Osteoblast (primary cell): ENCODE measurements at regions not wholly inside any gene's neighbourhood (a gene's known extent, or its start where the extent isn't known, plus 50 kb on each side); places are given as distances from the start of the nearest gene placed in this dataset.

Experiments used
- DNase-seq: peaks from one replicate; pipeline ENCODE4 v3.0.0; 2011; ENCODE audit warnings: low spot score, mixed read lengths; ENCODE audit not compliant: insufficient read length; ENCODE audit errors: missing footprints
- H2AFZ ChIP-seq: 2 replicates; pipeline ENCODE4 v1.6.0; 2011; ENCODE audit warnings: mild to moderate bottlenecking, low read length
- H3K27ac ChIP-seq: 2 replicates; pipeline ENCODE4 v1.5.1; 2011; ENCODE audit warnings: mild to moderate bottlenecking, low read depth, low read length, moderate library complexity
- H3K27me3 ChIP-seq: 2 replicates; pipeline ENCODE4 v1.6.0; 2012; ENCODE audit warnings: mild to moderate bottlenecking, control low read depth, inconsistent platforms, low read length, moderate library complexity; ENCODE audit not compliant: insufficient read depth
- H3K36me3 ChIP-seq: 2 replicates; pipeline ENCODE4 v1.5.1; 2011; ENCODE audit warnings: mild to moderate bottlenecking, low read length, control low read depth, moderate library complexity; ENCODE audit not compliant: insufficient read depth
- H3K4me1 ChIP-seq: 2 replicates; pipeline ENCODE4 v1.5.1; 2011; ENCODE audit warnings: mild to moderate bottlenecking, low read length, control low read depth, moderate library complexity; ENCODE audit not compliant: insufficient read depth
- H3K4me2 ChIP-seq: 2 replicates; pipeline ENCODE4 v1.6.0; 2011; ENCODE audit warnings: mild to moderate bottlenecking, low read length; ENCODE audit not compliant: insufficient read depth
- H3K4me3 ChIP-seq: fragments of 200-600 bp; sonication (generic); 3 replicates; pipeline ENCODE4 v1.5.1; 2012; ENCODE audit warnings: mild to moderate bottlenecking, low read length, inconsistent platforms; ENCODE audit not compliant: insufficient read depth
- H3K79me2 ChIP-seq: 2 replicates; pipeline ENCODE4 v1.6.0; 2012; ENCODE audit warnings: mild to moderate bottlenecking, low read length, control low read depth, inconsistent platforms; ENCODE audit not compliant: insufficient read depth
- H3K9me3 ChIP-seq: 2 replicates; pipeline ENCODE4 v1.5.1; 2011; ENCODE audit warnings: low read depth, low read length, control low read depth
- H4K20me1 ChIP-seq: 2 replicates; pipeline ENCODE4 v1.6.0; 2012; ENCODE audit warnings: mild to moderate bottlenecking, low read length, control low read depth; ENCODE audit not compliant: insufficient read depth
- CTCF ChIP-seq: IDR thresholded peaks from 2 replicates; pipeline ENCODE4 v1.5.1; 2011; ENCODE audit warnings: mild to moderate bottlenecking, low read depth, low read length, moderate library complexity; ENCODE audit errors: extremely low read depth

- Histone ChIP-seq H2AFZ (no peak overlapping the region), H3K79me2 (no peaks in the 10 kb centered on the region), H3K4me3 (peak overlapping the region; percentile 13), H3K4me2 (peak overlapping the region; percentile 58), H4K20me1 (no peaks in the 10 kb centered on the region), H3K36me3 (no peaks in the 10 kb centered on the region), H3K27ac (peak overlapping the region; percentile 78), H3K27me3 (no peaks in the 10 kb centered on the region), H3K4me1 (peaks cover 13% of the 10 kb centered on the region), H3K9me3 (no peaks in the 10 kb centered on the region)
- peak; percentile 32 for DNase-seq
- no peak for TF ChIP-seq CTCF
These were observed 59.8 kb upstream of the IL1R1 start for GRCh38 chr2:102082571-102083392.

GRCh38 chr2:102083393-102083703 is 59.2 kb upstream of the IL1R1 start:
- Histone ChIP-seq H3K36me3 (no peaks in the 10 kb centered on the region), H3K9me3 (no peaks in the 10 kb centered on the region), H3K79me2 (no peaks in the 10 kb centered on the region), H4K20me1 (no peaks in the 10 kb centered on the region), H3K4me3 (no peak overlapping the region), H3K27ac (peak overlapping the region; percentile 78), H3K27me3 (no peaks in the 10 kb centered on the region), H2AFZ (no peak overlapping the region), H3K4me2 (peak overlapping the region; percentile 58), H3K4me1 (peaks cover 13% of the 10 kb centered on the region)
- DNase-seq = no peak
- TF ChIP-seq CTCF = no peak

GRCh38 chr2:102084651-102085050 is 57.9 kb upstream of the IL1R1 start:
- Histone ChIP-seq H3K4me1 (peaks cover 13% of the 10 kb centered on the region), H3K4me3 (no peak overlapping the region), H3K4me2 (no peak overlapping the region), H3K36me3 (no peaks in the 10 kb centered on the region), H3K27ac (no peak overlapping the region), H3K9me3 (no peaks in the 10 kb centered on the region), H2AFZ (no peak overlapping the region), H4K20me1 (no peaks in the 10 kb centered on the region), H3K79me2 (no peaks in the 10 kb centered on the region), H3K27me3 (no peaks in the 10 kb centered on the region)
- TF ChIP-seq CTCF = no peak
- DNase-seq = no peak

GRCh38 chr2:102085238-102085637 is 57.3 kb upstream of the IL1R1 start:
- Histone ChIP-seq H3K36me3 (no peaks in the 10 kb centered on the region), H3K4me2 (no peak overlapping the region), H3K27me3 (no peaks in the 10 kb centered on the region), H3K4me1 (peaks cover 13% of the 10 kb centered on the region), H2AFZ (no peak overlapping the region), H3K27ac (no peak overlapping the region), H4K20me1 (no peaks in the 10 kb centered on the region), H3K79me2 (no peaks in the 10 kb centered on the region), H3K9me3 (no peaks in the 10 kb centered on the region), H3K4me3 (no peak overlapping the region)
- DNase-seq = no peak
- no peak for TF ChIP-seq CTCF
